ENCODE measurements at regions not wholly inside any gene's neighbourhood (a gene's known extent, or its start where the extent isn't known, plus 50 kb on each side); places are given as distances from the start of the nearest gene placed in this dataset.

GRCh38 chr5:68077349-68077894, 138.1 kb upstream of the PIK3R1 start:
- no peaks in the 10 kb centered on the region for H3K36me3 ChIP-seq (ENCODE audit: control insufficient read depth in 2 of 2, insufficient read depth in 1 of 2, low read length in 2 of 2)
- H3K4me1 ChIP-seq (ENCODE audit: control insufficient read depth, insufficient read depth, low read length) = no peaks in the 10 kb centered on the region
- no peak overlapping the region for H3K4me3 ChIP-seq (ENCODE audit: low read depth, low read length)
- ChIA-PET POLR2A (interaction anchor here (0.9 kb wide), 1 partner anchor 138 kb away, joined by 4 read pairs; the partner anchor contains the start of gene PIK3R1), CTCF (interaction anchor here (0.6 kb wide), 2 partner anchors 175 to 266 kb away, joined by 3 to 9 read pairs; no protein-coding TSS in a partner anchor)
- H3K9me3 ChIP-seq (ENCODE audit: control insufficient read depth, insufficient read depth, low read depth, low read length) = no peaks in the 10 kb centered on the region
- TF ChIP-seq ZNF654 (tag by site-specific recombination; IDR thresholded peaks at IDR 0.05; ENCODE audit: low read depth) = no peak
- no peak overlapping the region for H3K27ac ChIP-seq (ENCODE audit: extremely low read depth, low read depth, low read length)

DNA sequence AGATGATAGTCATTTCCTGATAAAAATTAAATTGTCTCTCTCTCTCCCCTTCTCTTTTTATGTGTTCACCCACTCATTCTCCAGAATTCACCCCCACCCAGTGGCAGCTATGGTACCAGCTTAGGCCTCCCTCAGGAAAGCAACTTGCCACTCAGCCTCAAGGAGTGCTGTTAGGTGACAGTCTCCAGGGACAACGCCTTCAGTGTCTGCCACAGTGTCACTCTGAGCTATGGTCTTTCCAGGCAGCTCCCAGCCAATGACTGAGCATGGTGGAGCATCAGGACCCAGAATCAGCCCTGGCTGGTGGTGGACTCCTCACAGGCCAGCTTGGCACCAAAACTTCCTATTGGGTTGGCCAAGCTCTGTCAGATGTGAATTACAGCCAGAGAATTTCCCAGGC, 140.9 kb upstream of the PIK3R1 start:
- no peaks in the 10 kb centered on the region for H3K36me3 ChIP-seq (ENCODE audit: control insufficient read depth in 2 of 2, insufficient read depth in 1 of 2, low read length in 2 of 2)
- H3K4me1 ChIP-seq (ENCODE audit: control insufficient read depth, insufficient read depth, low read length) = no peaks in the 10 kb centered on the region
- no peak overlapping the region for H3K4me3 ChIP-seq (ENCODE audit: low read depth, low read length)
- ChIA-PET CTCF (no interaction called here), POLR2A (no interaction called here)
- 0 out of 2 replicates have a peak, but pooled peaks have one; percentile 23 for TF ChIP-seq PRDM10 (tag by site-specific recombination; IDR thresholded peaks at IDR 0.05)
- TF ChIP-seq, protein P1, sequence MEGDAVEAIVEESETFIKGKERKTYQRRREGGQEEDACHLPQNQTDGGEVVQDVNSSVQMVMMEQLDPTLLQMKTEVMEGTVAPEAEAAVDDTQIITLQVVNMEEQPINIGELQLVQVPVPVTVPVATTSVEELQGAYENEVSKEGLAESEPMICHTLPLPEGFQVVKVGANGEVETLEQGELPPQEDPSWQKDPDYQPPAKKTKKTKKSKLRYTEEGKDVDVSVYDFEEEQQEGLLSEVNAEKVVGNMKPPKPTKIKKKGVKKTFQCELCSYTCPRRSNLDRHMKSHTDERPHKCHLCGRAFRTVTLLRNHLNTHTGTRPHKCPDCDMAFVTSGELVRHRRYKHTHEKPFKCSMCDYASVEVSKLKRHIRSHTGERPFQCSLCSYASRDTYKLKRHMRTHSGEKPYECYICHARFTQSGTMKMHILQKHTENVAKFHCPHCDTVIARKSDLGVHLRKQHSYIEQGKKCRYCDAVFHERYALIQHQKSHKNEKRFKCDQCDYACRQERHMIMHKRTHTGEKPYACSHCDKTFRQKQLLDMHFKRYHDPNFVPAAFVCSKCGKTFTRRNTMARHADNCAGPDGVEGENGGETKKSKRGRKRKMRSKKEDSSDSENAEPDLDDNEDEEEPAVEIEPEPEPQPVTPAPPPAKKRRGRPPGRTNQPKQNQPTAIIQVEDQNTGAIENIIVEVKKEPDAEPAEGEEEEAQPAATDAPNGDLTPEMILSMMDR (tag by site-specific recombination; IDR thresholded peaks at IDR 0.05) = peak; percentile 52; the same call in 1 of the 2 replicates
- TF ChIP-seq ZNF146 (tag by site-specific recombination; IDR thresholded peaks at IDR 0.05) = no peak
- TF ChIP-seq SCRT1 (tag by site-specific recombination; IDR thresholded peaks at IDR 0.05; ENCODE audit: borderline replicate concordance) = no peak
- no peak for TF ChIP-seq ZNF518A (tag by site-specific recombination; conservative IDR thresholded peaks at IDR 0.05; ENCODE audit: low read depth)
- no peak for TF ChIP-seq SP7 (tag by site-specific recombination; IDR thresholded peaks at IDR 0.05)
- no peak for TF ChIP-seq ZFP69B (tag by site-specific recombination; IDR thresholded peaks at IDR 0.05)
- no peak for TF ChIP-seq ZNF473 (tag by site-specific recombination; IDR thresholded peaks at IDR 0.05)
- no peak for TF ChIP-seq ZNF623 (tag by site-specific recombination; IDR thresholded peaks at IDR 0.05)
- no peak for TF ChIP-seq KLF1 (tag by site-specific recombination; IDR thresholded peaks at IDR 0.05)
- no peak for TF ChIP-seq ZNF529 (tag by site-specific recombination; IDR thresholded peaks at IDR 0.05; ENCODE audit: insufficient replicate concordance)
- no peak for TF ChIP-seq ZNF645 (tag by site-specific recombination; IDR thresholded peaks at IDR 0.05)
- TF ChIP-seq ZSCAN18 (tag by site-specific recombination; IDR thresholded peaks at IDR 0.05) = no peak
- TF ChIP-seq, protein P2, sequence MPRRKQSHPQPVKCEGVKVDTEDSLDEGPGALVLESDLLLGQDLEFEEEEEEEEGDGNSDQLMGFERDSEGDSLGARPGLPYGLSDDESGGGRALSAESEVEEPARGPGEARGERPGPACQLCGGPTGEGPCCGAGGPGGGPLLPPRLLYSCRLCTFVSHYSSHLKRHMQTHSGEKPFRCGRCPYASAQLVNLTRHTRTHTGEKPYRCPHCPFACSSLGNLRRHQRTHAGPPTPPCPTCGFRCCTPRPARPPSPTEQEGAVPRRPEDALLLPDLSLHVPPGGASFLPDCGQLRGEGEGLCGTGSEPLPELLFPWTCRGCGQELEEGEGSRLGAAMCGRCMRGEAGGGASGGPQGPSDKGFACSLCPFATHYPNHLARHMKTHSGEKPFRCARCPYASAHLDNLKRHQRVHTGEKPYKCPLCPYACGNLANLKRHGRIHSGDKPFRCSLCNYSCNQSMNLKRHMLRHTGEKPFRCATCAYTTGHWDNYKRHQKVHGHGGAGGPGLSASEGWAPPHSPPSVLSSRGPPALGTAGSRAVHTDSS (tag by site-specific recombination; IDR thresholded peaks at IDR 0.05) = no peak
- H3K9me3 ChIP-seq (ENCODE audit: control insufficient read depth, insufficient read depth, low read depth, low read length) = no peaks in the 10 kb centered on the region
- no peak overlapping the region for H3K27ac ChIP-seq (ENCODE audit: extremely low read depth, low read depth, low read length)

Data from HEK293 (cell line).